Stomach (tissue), 4 donors: ENCODE measurements at regions not wholly inside any gene's neighbourhood (a gene's known extent, or its start where the extent isn't known, plus 50 kb on each side); places are given as distances from the start of the nearest gene placed in this dataset.

Experiments used
- CTCF ChIP-seq, 7 experiments: fragments of 450-650 bp in 4 of 7; fragments of 200-600 bp in 3 of 7; sonication (generic) in 3 of 7; IDR thresholded peaks; one replicate each; pipeline ENCODE4 v1.5.1; 2016 to 2019; ENCODE audit warnings: antibody characterized with exemption in 7 of 7, control low read depth in 2 of 7, mild to moderate bottlenecking in 1 of 7
- EP300 ChIP-seq: sonication (generic); formaldehyde crosslinking; IDR thresholded peaks from one replicate; pipeline ENCODE4 v1.6.1; 2017; ENCODE audit warnings: antibody characterized with exemption
- POLR2A ChIP-seq, 4 donors: fragments of 450-650 bp; IDR thresholded peaks; one replicate each; pipeline ENCODE4 v1.6.1; 2016; ENCODE audit warnings: antibody characterized with exemption in 4 of 4, control low read depth in 2 of 4, mild to moderate bottlenecking in 1 of 4, moderate library complexity in 1 of 4

- no peak for TF ChIP-seq CTCF (IDR thresholded peaks at IDR 0.05)
- no peak for TF ChIP-seq POLR2A (IDR thresholded peaks at IDR 0.05)
- TF ChIP-seq EP300, result no peak
These were observed 134.8 kb upstream of the PDE5A start for GRCh38 chr4:119763386-119763785.
